ENCODE measurements at regions not wholly inside any gene's neighbourhood (a gene's known extent, or its start where the extent isn't known, plus 50 kb on each side); places are given as distances from the start of the nearest gene placed in this dataset.

DNA sequence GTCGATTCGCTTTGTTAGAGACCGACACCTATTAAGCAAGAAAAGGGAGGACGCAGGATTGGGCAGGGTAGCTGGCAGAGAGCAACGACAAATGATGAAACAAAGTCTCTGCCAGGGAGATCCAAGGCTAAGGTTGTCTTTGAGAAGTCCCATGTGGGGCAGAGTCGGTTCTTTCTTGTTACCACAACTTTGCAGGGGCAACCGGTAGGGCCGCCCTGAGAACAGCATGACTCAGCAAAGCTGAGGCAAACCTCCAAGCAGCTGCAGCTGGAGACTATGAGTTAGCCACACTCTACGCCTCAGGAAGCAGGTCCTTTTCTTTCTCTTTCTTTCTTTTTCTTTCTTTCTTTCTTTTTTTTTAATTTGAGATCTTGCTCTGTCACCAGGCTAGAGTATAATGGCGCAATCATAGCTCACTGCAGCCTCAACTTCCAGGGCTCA is 452.3 kb upstream of the ID2 start:
- TF ChIP-seq SIN3A (IDR thresholded peaks at IDR 0.05; ENCODE audit: borderline replicate concordance, insufficient read depth, low read length) (no peak), TAF1 (IDR thresholded peaks at IDR 0.05; ENCODE audit: borderline replicate concordance, insufficient read depth, low read length) (no peak), POLR2AphosphoS5 (IDR thresholded peaks at IDR 0.05; ENCODE audit: low read depth, low read length) (no peak), FOXP2 (optimal IDR thresholded peaks at IDR 0.05; ENCODE audit: borderline replicate concordance, extremely low read depth, extremely low read length, insufficient read depth) (no peak)
- TF ChIP-seq, protein P1, sequence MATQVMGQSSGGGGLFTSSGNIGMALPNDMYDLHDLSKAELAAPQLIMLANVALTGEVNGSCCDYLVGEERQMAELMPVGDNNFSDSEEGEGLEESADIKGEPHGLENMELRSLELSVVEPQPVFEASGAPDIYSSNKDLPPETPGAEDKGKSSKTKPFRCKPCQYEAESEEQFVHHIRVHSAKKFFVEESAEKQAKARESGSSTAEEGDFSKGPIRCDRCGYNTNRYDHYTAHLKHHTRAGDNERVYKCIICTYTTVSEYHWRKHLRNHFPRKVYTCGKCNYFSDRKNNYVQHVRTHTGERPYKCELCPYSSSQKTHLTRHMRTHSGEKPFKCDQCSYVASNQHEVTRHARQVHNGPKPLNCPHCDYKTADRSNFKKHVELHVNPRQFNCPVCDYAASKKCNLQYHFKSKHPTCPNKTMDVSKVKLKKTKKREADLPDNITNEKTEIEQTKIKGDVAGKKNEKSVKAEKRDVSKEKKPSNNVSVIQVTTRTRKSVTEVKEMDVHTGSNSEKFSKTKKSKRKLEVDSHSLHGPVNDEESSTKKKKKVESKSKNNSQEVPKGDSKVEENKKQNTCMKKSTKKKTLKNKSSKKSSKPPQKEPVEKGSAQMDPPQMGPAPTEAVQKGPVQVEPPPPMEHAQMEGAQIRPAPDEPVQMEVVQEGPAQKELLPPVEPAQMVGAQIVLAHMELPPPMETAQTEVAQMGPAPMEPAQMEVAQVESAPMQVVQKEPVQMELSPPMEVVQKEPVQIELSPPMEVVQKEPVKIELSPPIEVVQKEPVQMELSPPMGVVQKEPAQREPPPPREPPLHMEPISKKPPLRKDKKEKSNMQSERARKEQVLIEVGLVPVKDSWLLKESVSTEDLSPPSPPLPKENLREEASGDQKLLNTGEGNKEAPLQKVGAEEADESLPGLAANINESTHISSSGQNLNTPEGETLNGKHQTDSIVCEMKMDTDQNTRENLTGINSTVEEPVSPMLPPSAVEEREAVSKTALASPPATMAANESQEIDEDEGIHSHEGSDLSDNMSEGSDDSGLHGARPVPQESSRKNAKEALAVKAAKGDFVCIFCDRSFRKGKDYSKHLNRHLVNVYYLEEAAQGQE (IDR thresholded peaks at IDR 0.05; ENCODE audit: insufficient read depth in 1 of 2, low read depth in 2 of 2, low read length in 2 of 2) = no peak

DNA sequence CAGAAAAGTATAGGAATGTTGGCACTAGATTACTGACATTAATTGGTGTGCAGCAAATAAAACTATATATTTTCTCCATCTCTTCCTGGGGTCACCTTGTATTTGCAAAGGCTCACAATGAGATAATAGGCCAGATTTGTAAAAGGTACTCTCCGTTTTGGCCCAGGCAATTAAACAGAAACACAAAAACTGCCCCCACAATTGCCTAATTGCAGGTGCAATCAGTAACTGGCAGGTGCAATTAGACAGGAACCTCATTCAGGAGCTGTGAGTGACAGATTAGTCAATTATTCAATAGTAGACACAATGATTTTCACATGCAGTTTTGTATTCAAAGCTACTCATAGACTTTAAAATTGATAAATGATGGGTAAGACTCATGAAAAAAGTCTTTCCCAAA is 451.4 kb upstream of the ID2 start:
- no peak for TF ChIP-seq FOXP2 (optimal IDR thresholded peaks at IDR 0.05; ENCODE audit: borderline replicate concordance, extremely low read depth, extremely low read length, insufficient read depth)
- TF ChIP-seq SIN3A (IDR thresholded peaks at IDR 0.05; ENCODE audit: borderline replicate concordance, insufficient read depth, low read length) = no peak
- TF ChIP-seq TAF1 (IDR thresholded peaks at IDR 0.05; ENCODE audit: borderline replicate concordance, insufficient read depth, low read length) = no peak
- TF ChIP-seq POLR2AphosphoS5 (IDR thresholded peaks at IDR 0.05; ENCODE audit: low read depth, low read length) = no peak
- TF ChIP-seq, protein P1 (IDR thresholded peaks at IDR 0.05; ENCODE audit: insufficient read depth in 1 of 2, low read depth in 2 of 2, low read length in 2 of 2) = no peak

DNA sequence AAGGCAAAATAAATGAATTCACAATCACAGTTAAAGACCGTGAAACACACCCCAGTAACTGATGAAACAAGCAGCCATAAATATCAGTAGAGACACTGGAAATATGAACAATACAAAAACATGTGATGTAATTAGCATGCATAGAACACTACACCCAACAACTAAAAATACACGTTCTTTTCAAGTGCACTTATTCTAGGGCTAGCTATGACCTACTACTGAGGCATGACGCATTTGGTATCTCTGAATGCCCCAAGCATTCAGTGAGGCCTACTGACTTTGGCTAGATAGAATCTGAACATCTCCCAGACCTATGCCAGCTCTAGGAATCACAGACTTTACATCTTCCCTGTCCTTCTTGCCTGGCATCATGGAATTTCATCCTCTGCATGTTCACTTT is 450.0 kb upstream of the ID2 start:
- TF ChIP-seq FOXP2 (optimal IDR thresholded peaks at IDR 0.05; ENCODE audit: borderline replicate concordance, extremely low read depth, extremely low read length, insufficient read depth) (no peak), POLR2AphosphoS5 (IDR thresholded peaks at IDR 0.05; ENCODE audit: low read depth, low read length) (no peak), TAF1 (IDR thresholded peaks at IDR 0.05; ENCODE audit: borderline replicate concordance, insufficient read depth, low read length) (no peak), SIN3A (IDR thresholded peaks at IDR 0.05; ENCODE audit: borderline replicate concordance, insufficient read depth, low read length) (no peak)
- TF ChIP-seq, protein P1 (IDR thresholded peaks at IDR 0.05; ENCODE audit: insufficient read depth in 1 of 2, low read depth in 2 of 2, low read length in 2 of 2) = no peak

DNA sequence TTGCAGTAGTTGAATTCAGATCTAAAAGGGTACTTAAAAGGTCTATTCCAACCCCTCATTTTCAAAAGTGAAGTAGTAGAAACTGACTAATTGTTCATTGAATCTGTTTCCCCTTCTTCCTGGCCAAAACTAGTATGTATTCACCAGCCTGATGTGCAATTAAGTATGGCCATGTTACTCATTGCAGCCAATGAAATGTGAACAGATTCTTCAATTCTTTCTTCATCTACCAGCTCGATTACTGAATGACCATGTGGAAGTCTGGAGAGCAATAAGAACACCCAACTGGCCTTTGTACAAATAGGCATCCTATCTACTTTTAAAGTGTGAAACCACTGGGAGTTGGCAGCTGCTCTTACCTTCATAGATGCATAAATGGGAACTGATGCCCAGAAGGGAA is 449.0 kb upstream of the ID2 start:
- TF ChIP-seq POLR2AphosphoS5 (IDR thresholded peaks at IDR 0.05; ENCODE audit: low read depth, low read length) (no peak), FOXP2 (optimal IDR thresholded peaks at IDR 0.05; ENCODE audit: borderline replicate concordance, extremely low read depth, extremely low read length, insufficient read depth) (no peak), SIN3A (IDR thresholded peaks at IDR 0.05; ENCODE audit: borderline replicate concordance, insufficient read depth, low read length) (no peak), TAF1 (IDR thresholded peaks at IDR 0.05; ENCODE audit: borderline replicate concordance, insufficient read depth, low read length) (no peak)
- TF ChIP-seq, protein P1 (IDR thresholded peaks at IDR 0.05; ENCODE audit: insufficient read depth in 1 of 2, low read depth in 2 of 2, low read length in 2 of 2) = no peak

DNA sequence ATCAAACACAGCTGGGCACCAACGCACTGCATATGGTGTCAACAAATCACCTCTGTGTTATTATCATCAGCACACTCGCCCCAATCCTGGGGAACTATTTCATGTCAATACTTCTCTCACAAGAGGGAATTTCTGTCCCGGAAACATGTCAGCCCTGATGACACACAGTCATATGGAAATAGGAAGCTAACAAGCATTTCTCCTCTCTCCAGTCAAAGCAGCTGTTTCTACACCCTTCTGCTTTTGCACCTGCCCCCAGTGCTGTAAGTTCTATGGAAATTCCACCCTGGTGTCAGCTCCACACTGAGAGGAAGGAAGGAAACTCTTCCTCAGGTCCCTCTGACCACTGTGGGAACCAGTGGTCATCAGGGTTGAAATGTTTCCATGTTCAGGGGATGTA is 447.6 kb upstream of the ID2 start:
- TF ChIP-seq POLR2AphosphoS5 (IDR thresholded peaks at IDR 0.05; ENCODE audit: low read depth, low read length) (no peak), FOXP2 (optimal IDR thresholded peaks at IDR 0.05; ENCODE audit: borderline replicate concordance, extremely low read depth, extremely low read length, insufficient read depth) (no peak), SIN3A (IDR thresholded peaks at IDR 0.05; ENCODE audit: borderline replicate concordance, insufficient read depth, low read length) (no peak), TAF1 (IDR thresholded peaks at IDR 0.05; ENCODE audit: borderline replicate concordance, insufficient read depth, low read length) (no peak)
- TF ChIP-seq, protein P1 (IDR thresholded peaks at IDR 0.05; ENCODE audit: insufficient read depth in 1 of 2, low read depth in 2 of 2, low read length in 2 of 2) = no peak
